ENCODE measurements at regions not wholly inside any gene's neighbourhood (a gene's known extent, or its start where the extent isn't known, plus 50 kb on each side); places are given as distances from the start of the nearest gene placed in this dataset.

GRCh38 chr3:14262867-14263266 is 84.2 kb downstream of the LSM3 start:
- no peak for ATAC-seq
- Histone ChIP-seq H3K4me3 (no peak overlapping the region), H3K4me1 (peaks cover 0 to 9% (median 4%) of the 10 kb centered on the region in 9 donors), H3K36me3 (no peaks in the 10 kb centered on the region), H3K9me3 (peaks cover 0 to 5% (median 0%) of the 10 kb centered on the region in 11 donors), H3K27me3 (peaks cover 0 to 58% (median 25%) of the 10 kb centered on the region in 7 donors), H3K27ac (no peak overlapping the region)
- no peak for DNase-seq
- intact Hi-C loops (cut with DNase I), result loop anchor here in 8 of 10 donors (2.0 to 10.0 kb wide), 7 partner anchors 61 to 284 kb away; partner anchors contain the start of genes GRIP2 (in 1 of the 8) and SLC6A6 (in 1 of the 8)
- no peak for TF ChIP-seq CTCF (IDR thresholded peaks at IDR 0.05)
- WGBS, 2 donors, result 77 to 84% methylated on average over 3 of the region's 3 CpGs

- no peaks in the 10 kb centered on the region for H3K36me3 ChIP-seq
- H3K27me3 ChIP-seq, result peaks cover 0 to 58% (median 29%) of the 10 kb centered on the region in 7 donors
These were observed 84.8 kb downstream of the LSM3 start for GRCh38 chr3:14263317-14264005.

GRCh38 chr3:14265246-14265962 is 86.8 kb downstream of the LSM3 start:
- no peak overlapping the region for H3K27ac ChIP-seq
- no peak for TF ChIP-seq CTCF (IDR thresholded peaks at IDR 0.05)
- H3K27me3 ChIP-seq, result peaks cover 0 to 47% (median 21%) of the 10 kb centered on the region in 7 donors
- intact Hi-C loops (cut with DNase I), result loop anchor here in 2 of 10 donors (10.0 kb wide), 2 partner anchors 139 to 279 kb away; partner anchors contain the start of genes GRIP2 (in 1 of the 2) and SLC6A6 (in 1 of the 2)
- ATAC-seq (no peak), DNase-seq (no peak)
- peaks cover 0 to 13% (median 0%) of the 10 kb centered on the region in 11 donors for H3K9me3 ChIP-seq
- no peaks in the 10 kb centered on the region for H3K36me3 ChIP-seq
- WGBS, 2 donors, result 84 to 87% methylated on average over 11 of the region's 11 CpGs
- no peak overlapping the region for H3K4me3 ChIP-seq
- peaks cover 0 to 9% (median 4%) of the 10 kb centered on the region in 9 donors for H3K4me1 ChIP-seq

More at GRCh38 chr3:14263317-14264005, 84.8 kb downstream of the LSM3 start:
- Histone ChIP-seq H3K4me3 (no peak overlapping the region), H3K9me3 (peaks cover 0 to 5% (median 0%) of the 10 kb centered on the region in 11 donors), H3K4me1 (peaks cover 0 to 9% (median 4%) of the 10 kb centered on the region in 9 donors), H3K27ac (no peak overlapping the region)
- intact Hi-C loops (cut with DNase I), result loop anchor here in 8 of 10 donors (2.0 to 10.0 kb wide), 7 partner anchors 61 to 284 kb away; partner anchors contain the start of genes GRIP2 (in 1 of the 8) and SLC6A6 (in 1 of the 8)
- no peak for TF ChIP-seq CTCF (IDR thresholded peaks at IDR 0.05)
- 91 to 95% methylated on average over 9 of the region's 9 CpGs for WGBS, 2 donors
- ATAC-seq, result no peak
- DNase-seq, result no peak

GRCh38 chr3:14266361-14266760 is 87.7 kb downstream of the LSM3 start:
- intact Hi-C loops (cut with DNase I), result loop anchor here in 2 of 10 donors (2.0 to 10.0 kb wide), 3 partner anchors 138 to 278 kb away; partner anchors contain the start of genes GRIP2 (in 1 of the 2) and SLC6A6 (in 1 of the 2)
- 71 to 75% methylated on average over 12 of the region's 12 CpGs for WGBS, 2 donors
- Histone ChIP-seq H3K9me3 (peaks cover 0 to 13% (median 0%) of the 10 kb centered on the region in 11 donors), H3K4me3 (no peak overlapping the region), H3K4me1 (peaks cover 0 to 5% (median 2%) of the 10 kb centered on the region in 9 donors), H3K36me3 (no peaks in the 10 kb centered on the region), H3K27ac (no peak overlapping the region), H3K27me3 (peaks cover 0 to 50% (median 15%) of the 10 kb centered on the region in 7 donors)
- no peak for TF ChIP-seq CTCF (IDR thresholded peaks at IDR 0.05)
- ATAC-seq (peak in 7 of 8 donors; percentile 70 to 86 (median 78)), DNase-seq (peak in 1 of 2 donors; percentile 53)
